Fibroblast of peridontal ligament (primary cell): ENCODE measurements at regions not wholly inside any gene's neighbourhood (a gene's known extent, or its start where the extent isn't known, plus 50 kb on each side); places are given as distances from the start of the nearest gene placed in this dataset.

Experiments used
- DNase-seq: peaks from one replicate; pipeline ENCODE4 v3.0.0-alpha.2; 2010; ENCODE audit errors: extremely low read depth

DNA sequence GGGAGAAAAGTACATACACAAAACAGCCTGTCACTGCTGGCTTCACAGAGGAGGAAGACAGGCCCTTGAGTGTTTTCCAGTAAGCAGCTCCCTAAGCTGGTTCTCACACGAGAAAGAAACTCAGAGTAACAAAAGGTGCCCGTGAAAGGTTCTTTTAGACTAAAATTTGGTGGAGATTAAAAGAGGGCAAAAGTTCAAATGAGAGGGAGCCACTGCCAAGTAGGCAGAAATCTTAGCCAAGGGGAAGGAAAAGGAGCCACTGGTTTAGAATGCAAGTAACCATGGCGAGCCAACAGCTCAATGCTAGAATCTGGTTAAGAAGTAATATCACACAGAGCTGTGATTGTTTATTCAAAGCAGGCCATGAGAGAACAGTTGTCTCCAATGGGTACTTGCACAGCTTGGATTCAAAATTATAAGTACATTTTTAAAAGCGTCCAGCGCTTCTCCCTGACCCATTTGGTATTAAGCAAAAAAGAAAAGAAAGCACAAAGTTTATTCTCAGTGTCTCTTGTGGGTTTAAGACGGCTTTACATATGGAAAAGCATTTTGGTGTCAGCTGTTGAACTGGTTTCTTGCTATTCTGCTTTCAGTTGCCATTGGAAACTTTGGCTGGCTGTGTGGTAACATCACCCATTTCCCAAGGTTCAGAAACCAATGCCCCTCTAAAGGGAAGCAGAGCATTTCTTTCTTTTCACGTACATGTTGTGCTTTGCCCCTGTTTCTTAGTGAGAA lies 648.5 kb downstream of the RNF144B start:
- no peak for DNase-seq

- no peak for DNase-seq
Observed at GRCh38 chr6:19036196-19036555, 649.0 kb downstream of the RNF144B start.

DNA sequence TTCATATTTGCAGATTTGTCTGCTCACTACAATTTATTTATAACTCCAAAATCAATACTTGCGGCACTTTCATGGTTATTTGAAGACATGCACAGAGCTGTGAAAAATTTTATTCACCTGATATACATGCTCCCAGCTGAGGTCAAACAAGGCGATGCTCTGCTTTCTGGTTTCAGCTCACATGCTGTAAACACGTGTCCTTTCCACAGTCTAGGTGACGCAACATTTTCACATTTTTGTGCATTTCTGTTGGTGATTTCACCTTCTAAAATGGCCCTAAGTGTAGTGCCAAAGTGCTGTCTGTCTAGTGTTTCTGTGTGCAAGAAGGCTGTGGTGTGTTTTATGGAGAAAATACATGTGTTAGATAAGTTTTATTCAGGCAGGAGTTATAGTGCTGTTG lies 650.5 kb downstream of the RNF144B start:
- no peak for DNase-seq

- DNase-seq = no peak
Observed at GRCh38 chr6:19039287-19039686, 652.1 kb downstream of the RNF144B start.

DNA sequence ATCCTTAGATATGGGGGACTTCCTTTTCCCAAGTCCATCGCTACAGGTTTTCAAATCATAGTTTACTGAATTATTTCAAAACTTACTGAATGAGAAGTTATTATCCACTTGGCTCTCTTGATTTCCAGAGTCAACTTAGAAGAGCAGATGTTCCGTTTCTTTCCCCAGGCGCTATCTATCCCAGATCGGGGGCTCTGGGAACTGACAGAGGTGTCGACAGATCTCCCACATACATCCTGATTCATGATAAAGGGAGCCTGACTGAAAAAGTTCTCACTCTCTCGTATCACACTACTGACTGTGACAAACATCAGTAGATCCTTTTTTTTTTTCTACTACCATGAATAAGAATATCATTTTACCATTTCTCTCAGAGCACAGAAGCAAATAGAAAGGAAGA lies 654.8 kb downstream of the RNF144B start:
- DNase-seq = no peak

- DNase-seq = no peak
Observed at GRCh38 chr6:19042420-19042819, 655.3 kb downstream of the RNF144B start.

DNA sequence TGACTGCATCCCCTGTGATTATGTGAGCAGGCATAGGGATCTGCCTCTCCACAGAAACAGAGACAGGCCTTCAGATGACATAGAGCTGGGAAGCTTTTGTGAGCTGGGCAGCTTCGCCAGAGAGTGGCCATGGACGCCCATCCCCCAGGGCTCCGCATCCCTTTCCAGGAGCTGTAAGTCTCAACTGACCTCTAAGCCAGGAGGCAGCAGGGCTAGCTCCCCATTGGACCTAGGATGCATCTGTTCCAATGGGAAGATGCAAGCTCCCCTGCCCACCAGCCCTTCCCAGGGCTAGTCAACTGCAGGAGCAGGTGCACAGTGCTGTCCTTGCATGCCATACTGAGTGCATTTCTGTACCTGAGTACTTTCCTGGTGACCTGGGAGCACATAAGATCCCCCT lies 663.6 kb downstream of the RNF144B start:
- DNase-seq = no peak

- DNase-seq = peak; percentile 15
Observed at GRCh38 chr6:19052219-19052618, 665.1 kb downstream of the RNF144B start.

DNA sequence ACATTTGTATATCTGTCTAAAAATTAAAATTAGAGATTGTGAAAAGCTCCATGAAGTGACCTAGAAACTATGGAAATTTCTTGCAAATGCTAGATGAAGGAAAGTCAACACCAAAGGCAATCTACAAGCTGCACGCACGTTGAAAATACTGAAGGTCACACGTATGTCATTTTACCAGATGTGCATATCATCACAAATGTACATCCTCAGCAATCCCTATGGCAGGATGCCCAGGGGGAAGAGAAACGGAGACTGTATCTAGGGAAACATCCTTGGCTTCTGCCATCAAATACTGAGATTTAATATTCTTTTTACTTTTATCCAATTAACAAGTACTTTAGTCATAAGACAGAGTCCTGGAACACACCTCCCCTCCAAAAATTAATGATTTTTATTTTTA lies 672.0 kb downstream of the RNF144B start:
- no peak for DNase-seq

DNA sequence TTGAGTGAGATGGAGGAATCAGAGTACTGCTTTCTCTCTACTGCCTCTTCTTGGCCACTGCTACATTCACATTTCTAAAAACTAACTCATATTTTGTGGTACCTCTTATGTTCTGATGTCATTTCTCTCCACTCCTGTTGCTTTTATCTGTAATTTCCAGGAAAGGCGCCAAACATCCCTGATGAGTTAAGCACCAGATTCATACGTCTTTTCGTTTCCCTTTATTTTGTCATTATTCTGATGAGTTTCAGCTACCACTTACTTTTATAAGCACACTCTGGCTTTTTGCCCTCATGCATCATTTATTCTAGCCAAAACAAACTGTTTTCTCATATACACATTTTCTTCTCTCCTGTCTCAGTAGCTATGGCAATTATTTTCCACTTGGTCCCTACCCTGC lies 680.0 kb downstream of the RNF144B start:
- DNase-seq = no peak

GRCh38 chr6:19070520-19070919 lies 683.4 kb downstream of the RNF144B start:
- no peak for DNase-seq

DNA sequence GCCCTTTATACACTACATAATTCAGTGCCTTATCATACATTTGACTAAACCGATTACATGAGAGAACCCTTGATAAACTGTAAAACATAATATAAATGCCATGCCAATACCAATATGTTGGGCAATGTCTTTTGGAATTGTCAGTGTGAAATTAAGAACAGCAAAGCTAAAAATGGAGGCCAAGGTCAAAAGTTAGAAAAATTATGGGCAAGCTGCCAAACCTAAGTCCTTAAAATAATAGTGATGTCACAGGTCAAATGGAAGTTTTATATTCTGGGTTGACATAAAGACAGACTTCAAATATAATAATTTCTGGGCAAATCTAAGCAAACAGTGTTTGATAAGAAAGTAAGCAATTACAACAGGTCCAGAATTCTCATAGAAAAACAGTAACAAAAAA lies 696.7 kb downstream of the RNF144B start:
- no peak for DNase-seq

DNA sequence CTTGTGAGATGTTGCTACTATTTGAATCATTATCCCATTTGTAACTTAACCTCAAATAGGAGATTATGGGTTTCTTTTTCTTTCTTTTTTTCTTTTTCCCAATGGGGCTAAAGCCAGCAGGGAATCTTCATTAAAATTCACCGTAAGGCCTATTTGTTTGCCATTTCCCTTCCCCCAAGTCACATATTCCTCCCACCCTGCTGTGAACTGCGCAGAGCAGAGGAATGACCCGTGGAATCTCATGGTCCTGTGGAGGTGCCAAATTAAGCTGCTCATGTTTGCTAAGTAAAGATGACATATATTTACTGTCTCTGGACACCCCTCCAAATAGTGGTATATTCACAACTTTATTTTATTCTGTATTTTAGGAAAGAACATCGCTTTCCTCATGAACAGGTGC lies 699.3 kb downstream of the RNF144B start:
- no peak for DNase-seq

GRCh38 chr6:19087296-19087695 lies 700.1 kb downstream of the RNF144B start:
- no peak for DNase-seq

DNA sequence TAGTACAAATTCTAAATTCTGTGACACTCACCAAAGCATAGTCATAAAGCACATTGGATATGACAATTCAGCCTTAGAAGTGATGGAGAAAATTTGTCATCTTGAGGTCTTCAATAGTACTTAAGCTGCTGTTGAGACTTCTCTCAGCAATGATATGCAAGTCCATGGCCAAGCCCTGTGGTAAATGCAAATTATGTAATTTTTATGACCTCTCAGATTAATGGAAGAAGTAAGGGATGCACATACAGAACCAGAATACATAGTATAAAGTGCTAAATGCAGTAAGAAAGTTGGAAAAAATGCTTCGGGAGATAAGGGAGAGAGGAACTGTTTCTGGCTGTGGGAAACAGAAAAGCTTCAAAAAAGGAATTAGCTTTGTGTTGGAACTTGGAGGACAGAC lies 700.7 kb downstream of the RNF144B start:
- no peak for DNase-seq

DNA sequence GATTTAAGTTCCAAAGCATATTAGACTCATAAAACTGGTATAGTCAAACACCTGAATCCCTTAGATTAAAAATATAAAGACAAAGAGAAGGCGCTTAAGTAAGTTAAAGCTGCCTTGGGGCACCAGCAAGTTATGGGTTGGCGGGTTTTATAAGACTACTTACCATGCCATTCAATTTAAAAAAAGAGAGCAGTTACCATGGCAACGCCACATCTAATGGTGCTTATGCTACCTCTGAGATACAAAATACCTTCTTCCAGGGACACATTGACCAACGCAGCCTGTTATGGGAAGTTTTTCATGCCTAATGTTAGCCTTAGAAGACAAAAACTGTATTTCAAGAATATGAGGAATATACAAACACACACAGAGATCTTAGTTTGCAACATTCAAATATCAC lies 713.6 kb downstream of the RNF144B start:
- DNase-seq = no peak

DNA sequence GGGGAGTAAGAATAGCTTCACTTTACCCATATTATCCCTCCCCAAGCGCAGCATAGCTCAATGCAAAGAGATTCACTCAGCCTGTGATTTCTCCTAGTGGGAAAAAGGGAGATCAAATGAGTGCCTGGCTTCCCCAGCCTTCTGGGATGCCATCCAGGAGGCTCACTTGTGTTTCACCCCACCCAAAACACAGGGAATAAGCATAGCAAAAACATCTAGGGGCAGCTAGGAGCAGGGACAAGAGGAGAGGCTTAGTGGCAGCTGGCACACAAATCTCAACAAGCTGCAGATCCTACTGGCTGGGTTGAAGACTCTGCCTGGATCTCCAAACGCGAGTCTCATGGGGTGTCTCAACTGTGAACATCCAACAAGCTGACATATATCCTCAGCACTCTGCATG lies 715.8 kb downstream of the RNF144B start:
- DNase-seq = no peak

DNA sequence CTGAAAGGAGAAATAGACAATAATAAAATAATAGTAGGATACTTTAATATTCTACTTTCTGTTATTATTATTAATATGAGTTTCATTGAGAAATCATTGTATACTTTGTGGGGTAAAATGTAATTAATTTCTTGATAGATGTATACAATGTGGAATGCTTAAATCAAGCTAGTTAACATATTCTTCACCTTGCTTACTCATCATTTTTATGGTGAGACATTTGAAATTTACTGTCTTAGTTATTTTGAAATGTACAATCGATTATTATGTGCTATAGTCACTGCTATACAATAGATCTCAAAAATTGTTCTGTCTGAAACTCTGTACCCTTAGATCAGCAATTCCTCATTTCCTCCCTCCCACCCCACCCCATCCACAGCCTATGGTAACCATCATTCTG lies 720.3 kb downstream of the RNF144B start:
- no peak for DNase-seq

GRCh38 chr6:19121521-19121920 lies 715.6 kb upstream of the ID4 start:
- no peak for DNase-seq

DNA sequence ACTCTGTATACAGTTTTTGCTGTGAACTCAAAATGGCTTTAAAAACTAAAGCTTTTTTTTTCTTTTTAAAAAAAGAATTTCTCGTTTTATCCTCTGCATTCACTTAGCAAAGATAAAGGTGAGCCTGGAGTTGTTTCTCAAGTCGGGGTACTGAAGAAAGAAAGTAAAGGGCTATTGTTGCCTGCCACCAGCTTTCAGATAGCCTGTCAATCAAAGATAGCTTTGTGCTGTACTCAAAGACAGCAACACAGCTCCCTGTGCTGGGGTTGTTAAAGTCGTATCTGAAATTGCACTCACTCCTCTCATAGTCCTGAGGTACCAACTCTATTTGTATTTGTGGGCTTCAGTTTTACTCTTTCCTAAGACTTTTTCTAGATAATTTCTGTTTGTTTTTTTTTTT lies 710.1 kb upstream of the ID4 start:
- DNase-seq = no peak

GRCh38 chr6:19128701-19129100 lies 708.5 kb upstream of the ID4 start:
- DNase-seq = no peak

DNA sequence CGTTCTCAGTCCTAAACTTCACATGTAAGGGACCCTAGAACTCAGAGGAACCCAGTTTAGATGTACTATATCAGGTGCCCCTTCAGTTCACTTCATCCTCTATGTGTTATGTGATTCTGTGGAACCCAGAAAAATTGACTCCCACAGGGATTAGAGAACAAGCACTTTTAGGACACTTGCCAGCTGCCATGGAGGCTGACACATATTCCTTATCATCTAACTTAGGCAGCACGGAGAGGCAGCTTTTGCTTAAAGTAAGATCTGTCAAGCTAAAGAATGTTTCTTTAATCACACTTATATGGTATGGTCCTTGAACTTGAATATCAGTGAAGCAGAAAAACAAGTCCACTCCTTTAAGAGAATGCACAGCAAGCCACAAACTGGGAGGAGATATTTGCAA lies 701.5 kb upstream of the ID4 start:
- DNase-seq = no peak

DNA sequence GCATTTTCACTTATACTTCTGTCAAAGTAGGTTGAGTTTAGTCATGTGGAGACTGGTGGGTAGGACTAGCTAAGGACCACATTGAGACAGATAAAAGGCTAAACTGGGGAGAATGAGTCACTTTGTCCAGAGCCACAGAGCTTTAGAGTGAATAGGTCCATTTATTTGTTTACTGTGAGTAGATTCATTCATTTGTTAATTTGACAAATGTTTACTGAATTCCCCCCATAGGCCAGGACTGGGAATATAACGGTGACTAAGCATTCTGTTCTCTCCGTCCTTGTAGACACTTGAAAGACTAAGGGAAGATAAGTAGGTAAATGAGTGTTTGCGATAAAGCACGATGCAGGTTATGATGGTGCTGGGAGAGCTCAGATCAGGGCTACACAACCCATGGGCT lies 699.7 kb upstream of the ID4 start:
- DNase-seq = no peak

- no peak for DNase-seq
Observed at GRCh38 chr6:19142275-19142674, 694.9 kb upstream of the ID4 start.
